ENCODE measurements at regions not wholly inside any gene's neighbourhood (a gene's known extent, or its start where the extent isn't known, plus 50 kb on each side); places are given as distances from the start of the nearest gene placed in this dataset.
"Not testable (repeated sequence)": the region's sequence is repeated elsewhere in the genome, so short reads cannot be mapped to it uniquely, and the experiment has no call there.

DNA sequence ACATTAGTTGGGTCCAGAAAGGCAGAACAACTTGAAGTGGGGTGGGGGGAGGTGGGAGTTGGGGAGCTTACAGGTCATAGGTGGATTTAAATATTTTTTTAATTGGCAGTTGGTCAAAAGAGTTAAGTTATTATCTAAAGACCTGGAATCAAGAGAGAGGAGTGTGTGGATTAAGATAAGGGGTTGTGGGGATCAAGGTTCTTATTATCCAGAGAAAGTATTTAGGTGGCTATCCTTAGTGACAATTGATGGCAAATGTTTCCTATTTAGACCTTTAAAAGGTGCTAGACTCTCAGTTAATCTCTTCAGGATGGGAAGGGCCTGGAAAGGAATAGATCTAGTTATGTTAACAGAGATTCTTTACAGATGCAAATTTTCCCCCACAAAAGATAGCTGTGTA is 120.7 kb upstream of the OR9Q1 start:
- no peak for DNase-seq
- H3K4me1 Mint-ChIP-seq: peaks cover 8% of the 10 kb centered on the region
- no peaks in the 10 kb centered on the region for H3K36me3 Mint-ChIP-seq
- peaks cover 4% of the 10 kb centered on the region for H3K27me3 Mint-ChIP-seq
- CTCF ChIA-PET: no interaction called here
- H3K9me3 Mint-ChIP-seq: no peaks in the 10 kb centered on the region
- H3K4me3 Mint-ChIP-seq: no peak overlapping the region
- no peak overlapping the region for H3K27ac Mint-ChIP-seq

GRCh38 chr11:57903441-57904123 is 120.1 kb upstream of the OR9Q1 start:
- Mint-ChIP-seq H3K27me3 (peaks cover 4% of the 10 kb centered on the region), H3K27ac (no peak overlapping the region), H3K4me1 (peaks cover 8% of the 10 kb centered on the region), H3K9me3 (no peaks in the 10 kb centered on the region), H3K4me3 (no peak overlapping the region), H3K36me3 (no peaks in the 10 kb centered on the region)
- DNase-seq: peak; percentile 43
- CTCF ChIA-PET: no interaction called here

- Mint-ChIP-seq H3K27me3 (peaks cover 1% of the 10 kb centered on the region), H3K36me3 (no peaks in the 10 kb centered on the region), H3K27ac (no peak overlapping the region), H3K4me3 (no peak overlapping the region), H3K4me1 (peaks cover 8% of the 10 kb centered on the region), H3K9me3 (no peaks in the 10 kb centered on the region)
- CTCF ChIA-PET: no interaction called here
- DNase-seq: no peak
These were observed 119.3 kb upstream of the OR9Q1 start for GRCh38 chr11:57904376-57904775.

- H3K4me3 Mint-ChIP-seq: no peak overlapping the region
- peaks cover 8% of the 10 kb centered on the region for H3K4me1 Mint-ChIP-seq
- H3K27ac Mint-ChIP-seq: no peak overlapping the region
- no peaks in the 10 kb centered on the region for H3K36me3 Mint-ChIP-seq
- no peaks in the 10 kb centered on the region for H3K27me3 Mint-ChIP-seq
- CTCF ChIA-PET: no interaction called here
- no peaks in the 10 kb centered on the region for H3K9me3 Mint-ChIP-seq
- no peak for DNase-seq
These were observed 118.2 kb upstream of the OR9Q1 start for GRCh38 chr11:57905439-57905838.

- H3K27ac Mint-ChIP-seq, H3K4me3 Mint-ChIP-seq, DNase-seq, H3K9me3 Mint-ChIP-seq, CTCF ChIA-PET, H3K36me3 Mint-ChIP-seq, H3K27me3 Mint-ChIP-seq, H3K4me1 Mint-ChIP-seq: not testable (repeated sequence)
These were observed 115.3 kb upstream of the OR9Q1 start for GRCh38 chr11:57908399-57908798.

DNA sequence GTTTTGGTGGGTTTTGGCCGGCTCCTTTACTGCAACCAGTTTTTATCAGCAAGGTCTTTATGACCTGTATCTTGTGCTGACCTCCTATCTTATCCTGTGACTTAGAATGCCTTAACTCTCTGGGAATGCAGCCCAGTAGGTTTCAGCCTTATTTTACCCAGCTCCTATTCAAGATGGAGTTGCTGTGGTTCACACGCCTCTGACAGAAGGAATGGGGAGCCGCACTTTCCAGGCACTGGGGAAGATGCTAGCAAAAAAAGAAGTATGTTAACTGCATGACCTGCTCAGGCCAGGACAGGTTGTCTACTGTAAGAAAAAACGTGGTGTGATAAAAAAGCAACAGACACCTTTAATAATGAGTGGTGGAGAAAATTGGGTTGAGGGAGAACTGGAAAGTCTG is 112.2 kb upstream of the OR9Q1 start:
- H3K4me3 Mint-ChIP-seq, CTCF ChIA-PET, H3K4me1 Mint-ChIP-seq, DNase-seq, H3K27ac Mint-ChIP-seq, H3K36me3 Mint-ChIP-seq, H3K27me3 Mint-ChIP-seq, H3K9me3 Mint-ChIP-seq: not testable (repeated sequence)

- H3K4me3 Mint-ChIP-seq: no peak overlapping the region
- CTCF ChIA-PET: no interaction called here
- H3K27me3 Mint-ChIP-seq: peaks cover 4% of the 10 kb centered on the region
- no peak for DNase-seq
- no peak overlapping the region for H3K27ac Mint-ChIP-seq
- H3K9me3 Mint-ChIP-seq: no peaks in the 10 kb centered on the region
- no peaks in the 10 kb centered on the region for H3K4me1 Mint-ChIP-seq
- H3K36me3 Mint-ChIP-seq: no peaks in the 10 kb centered on the region
These were observed 109.7 kb upstream of the OR9Q1 start for GRCh38 chr11:57913715-57914704.

GRCh38 chr11:57917632-57918031 is 106.0 kb upstream of the OR9Q1 start:
- no peaks in the 10 kb centered on the region for H3K27me3 Mint-ChIP-seq
- H3K4me1 Mint-ChIP-seq: no peaks in the 10 kb centered on the region
- no peak for DNase-seq
- CTCF ChIA-PET: no interaction called here
- no peak overlapping the region for H3K4me3 Mint-ChIP-seq
- H3K9me3 Mint-ChIP-seq: no peaks in the 10 kb centered on the region
- no peak overlapping the region for H3K27ac Mint-ChIP-seq
- H3K36me3 Mint-ChIP-seq: no peaks in the 10 kb centered on the region

DNA sequence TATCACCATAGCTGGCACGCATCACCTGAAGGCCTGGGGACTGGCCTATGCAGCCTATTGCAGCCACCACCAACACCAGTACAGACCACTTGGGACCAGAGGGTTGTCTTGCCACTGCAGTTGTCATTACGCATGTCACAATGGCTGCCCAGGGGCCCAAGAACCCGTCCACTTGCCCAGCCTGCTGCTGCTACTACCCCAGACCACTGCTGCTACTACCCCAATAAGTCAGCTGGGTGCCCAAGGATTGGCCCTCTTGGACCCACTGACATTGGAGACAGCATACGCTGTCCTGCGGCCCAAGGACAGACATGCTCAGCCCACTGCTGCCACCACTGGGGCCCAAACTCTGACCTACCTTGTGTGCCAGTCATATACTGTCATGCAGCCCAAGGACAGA is 102.7 kb upstream of the OR9Q1 start:
- H3K27me3 Mint-ChIP-seq: no peaks in the 10 kb centered on the region
- H3K9me3 Mint-ChIP-seq: no peaks in the 10 kb centered on the region
- no peak overlapping the region for H3K4me3 Mint-ChIP-seq
- CTCF ChIA-PET: no interaction called here
- no peaks in the 10 kb centered on the region for H3K36me3 Mint-ChIP-seq
- DNase-seq: no peak
- H3K27ac Mint-ChIP-seq: no peak overlapping the region
- no peaks in the 10 kb centered on the region for H3K4me1 Mint-ChIP-seq

DNA sequence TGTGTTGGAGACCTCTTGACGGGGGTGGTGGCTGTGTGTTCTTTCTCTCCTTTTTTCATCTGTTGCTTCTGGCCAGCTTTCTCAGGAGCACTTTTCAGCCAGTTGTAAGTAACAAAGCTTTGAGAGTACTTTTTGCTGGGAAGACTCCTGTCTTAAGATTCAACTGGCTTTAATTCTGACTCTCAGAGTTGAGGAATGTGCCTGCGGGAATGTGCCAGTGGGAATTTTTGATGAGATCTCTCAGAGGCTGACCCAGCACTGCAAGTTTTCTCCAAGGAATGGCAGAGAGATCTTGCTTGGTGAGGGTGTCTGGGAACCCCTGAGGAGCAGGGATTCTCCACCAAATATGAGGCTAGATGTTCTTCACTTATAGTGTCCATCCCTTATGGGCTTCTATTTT is 91.6 kb upstream of the OR9Q1 start:
- no peak overlapping the region for H3K27ac Mint-ChIP-seq
- H3K4me1 Mint-ChIP-seq: no peaks in the 10 kb centered on the region
- no peaks in the 10 kb centered on the region for H3K36me3 Mint-ChIP-seq
- CTCF ChIA-PET: no interaction called here
- H3K9me3 Mint-ChIP-seq: no peaks in the 10 kb centered on the region
- no peak overlapping the region for H3K4me3 Mint-ChIP-seq
- H3K27me3 Mint-ChIP-seq: no peaks in the 10 kb centered on the region
- no peak for DNase-seq

DNA sequence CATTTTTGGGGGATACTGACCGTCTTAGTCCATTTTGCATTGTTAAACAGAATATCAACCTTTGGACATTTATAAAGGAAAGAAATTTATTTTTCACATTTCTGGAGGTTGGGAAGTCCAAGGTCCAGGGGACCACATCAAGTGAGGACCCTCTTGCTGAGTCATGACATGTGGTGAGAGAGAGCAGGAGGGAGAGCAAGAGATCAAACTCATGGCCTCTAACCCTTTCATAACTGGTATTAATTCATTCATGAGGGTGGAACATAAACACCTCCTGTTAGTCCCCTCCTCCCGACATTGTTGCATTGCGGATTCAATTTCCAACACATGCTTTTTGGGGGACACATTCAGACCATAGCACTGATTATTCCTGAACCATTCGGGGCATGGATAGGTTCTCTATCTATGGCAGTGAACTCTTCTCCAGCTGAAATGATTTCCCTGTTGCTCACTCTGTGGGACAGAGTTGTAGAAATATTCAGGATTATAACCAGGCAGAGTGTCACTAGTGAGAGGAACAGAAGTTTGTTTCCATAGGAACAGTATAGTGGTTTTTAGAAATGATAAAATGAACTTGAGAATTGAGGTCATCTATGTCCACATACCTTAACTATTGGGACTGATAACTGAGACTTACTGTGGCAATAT is 88.2 kb upstream of the OR9Q1 start:
- CTCF ChIA-PET: no interaction called here
- no peak overlapping the region for H3K4me3 Mint-ChIP-seq
- no peaks in the 10 kb centered on the region for H3K36me3 Mint-ChIP-seq
- H3K4me1 Mint-ChIP-seq: no peaks in the 10 kb centered on the region
- DNase-seq: no peak
- no peaks in the 10 kb centered on the region for H3K9me3 Mint-ChIP-seq
- no peaks in the 10 kb centered on the region for H3K27me3 Mint-ChIP-seq
- H3K27ac Mint-ChIP-seq: no peak overlapping the region

DNA sequence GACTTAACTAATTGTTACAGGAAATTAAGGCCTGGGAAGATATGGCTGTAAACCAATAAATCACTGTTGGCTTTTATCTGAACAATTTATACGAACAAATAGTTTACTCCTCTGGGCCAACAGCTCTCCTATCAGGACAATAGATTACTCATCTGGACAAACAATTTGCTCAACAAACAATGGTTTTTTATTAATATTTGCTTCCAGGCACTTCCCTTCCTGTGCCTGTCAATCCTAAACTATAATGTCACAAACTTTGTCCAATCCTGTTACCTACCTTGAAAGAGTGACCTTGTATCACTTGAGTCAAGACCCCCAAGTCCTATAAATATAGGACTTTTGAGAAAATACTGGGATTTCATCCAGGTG is 87.6 kb upstream of the OR9Q1 start:
- Mint-ChIP-seq H3K36me3 (no peaks in the 10 kb centered on the region), H3K4me1 (no peaks in the 10 kb centered on the region), H3K27ac (no peak overlapping the region), H3K9me3 (no peaks in the 10 kb centered on the region), H3K4me3 (no peak overlapping the region), H3K27me3 (no peaks in the 10 kb centered on the region)
- CTCF ChIA-PET: no interaction called here
- DNase-seq: no peak

- no peaks in the 10 kb centered on the region for H3K9me3 Mint-ChIP-seq
- H3K27ac Mint-ChIP-seq: no peak overlapping the region
- H3K4me3 Mint-ChIP-seq: no peak overlapping the region
- no peaks in the 10 kb centered on the region for H3K36me3 Mint-ChIP-seq
- H3K4me1 Mint-ChIP-seq: no peaks in the 10 kb centered on the region
- no peak for DNase-seq
- CTCF ChIA-PET: no interaction called here
- H3K27me3 Mint-ChIP-seq: no peaks in the 10 kb centered on the region
These were observed 86.2 kb upstream of the OR9Q1 start for GRCh38 chr11:57937431-57937830.

GRCh38 chr11:57938351-57938750 is 85.3 kb upstream of the OR9Q1 start:
- no peak overlapping the region for H3K27ac Mint-ChIP-seq
- no peaks in the 10 kb centered on the region for H3K27me3 Mint-ChIP-seq
- H3K4me3 Mint-ChIP-seq: no peak overlapping the region
- DNase-seq: no peak
- H3K9me3 Mint-ChIP-seq: no peaks in the 10 kb centered on the region
- CTCF ChIA-PET: no interaction called here
- no peaks in the 10 kb centered on the region for H3K4me1 Mint-ChIP-seq
- H3K36me3 Mint-ChIP-seq: no peaks in the 10 kb centered on the region
